ENCODE measurements at regions not wholly inside any gene's neighbourhood (a gene's known extent, or its start where the extent isn't known, plus 50 kb on each side); places are given as distances from the start of the nearest gene placed in this dataset.

- TF ChIP-seq EP300 (IDR thresholded peaks at IDR 0.05) (no peak), CTCF (IDR thresholded peaks at IDR 0.05) (no peak)
These were observed 53.9 kb upstream of the CCL2 start for GRCh38 chr17:34201225-34201624.
